GDM1 (cell line): ENCODE measurements at regions not wholly inside any gene's neighbourhood (a gene's known extent, or its start where the extent isn't known, plus 50 kb on each side); places are given as distances from the start of the nearest gene placed in this dataset.

Experiments used
- DNase-seq: peaks from one replicate; lab custom pipeline; 2025; lab: John Stamatoyannopoulos, UW

- no peak for DNase-seq
These were observed 96.8 kb upstream of the PLET1 start for GRCh38 chr11:112357488-112357887.

- no peak for DNase-seq
These were observed 100.7 kb upstream of the PLET1 start for GRCh38 chr11:112361396-112361795.

DNA sequence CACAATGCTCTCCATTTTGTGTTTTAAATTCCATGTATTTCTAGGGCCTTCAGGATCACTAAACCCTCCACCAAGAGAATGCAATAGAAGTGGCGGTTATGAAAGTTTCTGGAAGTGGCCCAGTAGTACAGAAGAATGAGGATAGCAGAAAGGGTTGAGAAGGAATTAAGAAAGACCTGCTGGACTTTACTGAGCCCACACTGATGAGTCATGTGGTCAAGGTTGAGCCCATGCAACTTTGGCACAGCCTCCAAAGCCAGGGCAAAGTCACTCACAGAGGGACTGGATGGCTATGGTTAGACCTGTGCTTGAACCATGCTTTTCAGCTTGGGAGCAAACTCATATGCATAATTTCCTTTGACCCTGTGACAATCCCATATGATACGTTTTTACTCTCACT is 102.9 kb upstream of the PLET1 start:
- DNase-seq, result no peak

GRCh38 chr11:112364962-112365481 is 104.4 kb upstream of the PLET1 start:
- DNase-seq, result no peak

- no peak for DNase-seq
These were observed 105.4 kb upstream of the PLET1 start for GRCh38 chr11:112366012-112366411.

- no peak for DNase-seq
These were observed 106.1 kb upstream of the PLET1 start for GRCh38 chr11:112366777-112367176.

DNA sequence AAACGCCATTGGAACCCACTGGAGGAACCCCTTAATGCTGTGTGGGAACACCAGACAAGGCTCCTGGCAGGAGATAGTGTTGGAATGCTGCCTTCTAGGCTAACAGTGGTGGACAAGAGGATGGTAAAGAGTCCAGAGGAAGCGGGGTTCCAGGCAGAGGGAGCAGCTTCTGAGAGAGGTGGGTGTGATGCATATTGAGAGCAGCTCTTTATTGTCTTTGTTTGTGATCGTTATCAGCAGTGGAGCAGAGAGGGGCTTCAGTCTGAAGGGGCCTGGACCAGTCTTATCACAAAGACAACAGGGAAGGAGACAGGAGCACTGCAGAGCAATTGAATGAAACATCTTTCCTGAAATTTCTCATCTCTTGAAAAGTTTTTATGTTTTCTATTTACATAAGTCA is 106.8 kb upstream of the PLET1 start:
- DNase-seq, result no peak

- no peak for DNase-seq
These were observed 107.2 kb upstream of the PLET1 start for GRCh38 chr11:112367895-112368294.

DNA sequence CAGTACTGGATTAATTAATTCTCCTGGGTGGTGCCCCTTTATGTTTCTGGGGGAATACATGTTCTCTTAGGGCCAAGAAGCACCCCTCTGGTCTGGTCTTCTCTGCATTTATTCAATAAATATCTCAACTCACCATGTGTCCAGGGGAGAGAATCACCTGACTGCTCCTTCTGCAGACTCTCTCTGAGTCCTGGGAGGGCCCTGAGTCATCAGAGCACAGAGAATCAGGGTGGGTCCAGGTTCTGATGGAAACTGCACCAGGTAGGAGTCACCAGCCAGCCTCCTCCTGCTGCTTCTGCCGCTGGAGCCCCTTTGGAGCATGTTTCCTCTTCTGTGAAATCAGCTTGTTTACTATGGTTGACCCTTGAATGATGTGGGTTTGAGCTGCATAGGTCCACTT is 107.7 kb upstream of the PLET1 start:
- no peak for DNase-seq

GRCh38 chr11:112369374-112369773 is 108.7 kb upstream of the PLET1 start:
- DNase-seq, result no peak

GRCh38 chr11:112369916-112370315 is 109.3 kb upstream of the PLET1 start:
- DNase-seq, result no peak

DNA sequence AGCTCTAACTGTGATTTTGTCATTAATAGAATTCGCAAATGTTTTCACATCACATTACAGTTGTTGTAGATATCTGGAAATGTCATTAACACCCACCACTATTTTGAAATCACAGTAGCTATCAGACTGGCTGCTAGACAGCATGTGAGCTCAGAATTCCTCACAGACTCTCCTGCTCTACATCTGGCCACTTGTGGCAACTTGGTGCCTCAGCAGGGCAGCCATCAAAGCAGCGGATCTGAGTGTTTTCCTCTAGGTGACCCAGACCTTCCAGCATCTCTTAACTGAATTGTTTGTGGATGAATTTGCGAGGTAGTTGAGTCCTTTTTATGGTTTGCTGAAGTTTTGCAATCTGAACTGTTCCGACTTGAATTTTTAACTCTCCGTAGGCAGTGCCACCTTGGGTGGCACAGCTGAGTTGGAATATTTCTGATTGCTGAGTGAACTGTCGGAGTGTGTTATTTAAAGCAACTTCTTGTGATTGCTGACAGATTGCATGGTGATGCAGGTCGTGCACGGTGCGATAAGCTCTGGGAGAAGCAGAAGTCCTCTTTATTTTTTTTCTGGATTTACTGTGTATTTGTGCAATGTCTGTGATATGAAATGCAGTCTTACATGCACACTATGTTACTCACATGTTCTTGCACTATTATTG is 114.0 kb upstream of the PLET1 start:
- DNase-seq, result no peak

DNA sequence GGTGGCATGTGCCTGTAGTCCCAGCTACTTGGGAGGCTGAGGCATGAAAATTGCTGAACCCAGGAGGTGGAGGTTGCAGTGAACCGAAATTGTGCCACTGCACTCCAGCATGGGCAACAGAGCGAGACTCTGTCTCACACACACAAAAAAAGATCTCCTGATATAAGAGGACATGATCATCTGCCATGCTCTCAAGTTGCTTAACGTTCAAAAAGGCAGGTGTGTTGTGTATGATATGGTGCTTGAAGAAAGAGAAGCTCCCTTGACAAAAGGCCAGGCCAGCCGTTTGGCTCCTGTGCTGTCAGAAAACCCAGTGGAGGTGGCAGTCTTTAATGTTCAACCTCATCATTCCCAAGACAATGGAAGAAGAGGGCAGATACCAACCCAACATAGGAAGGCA is 117.3 kb upstream of the PLET1 start:
- DNase-seq, result no peak

GRCh38 chr11:112380464-112380863 is 119.8 kb upstream of the PLET1 start:
- no peak for DNase-seq

GRCh38 chr11:112381578-112381977 is 120.9 kb upstream of the PLET1 start:
- DNase-seq, result no peak

- DNase-seq, result no peak
These were observed 121.9 kb upstream of the PLET1 start for GRCh38 chr11:112382561-112382960.

DNA sequence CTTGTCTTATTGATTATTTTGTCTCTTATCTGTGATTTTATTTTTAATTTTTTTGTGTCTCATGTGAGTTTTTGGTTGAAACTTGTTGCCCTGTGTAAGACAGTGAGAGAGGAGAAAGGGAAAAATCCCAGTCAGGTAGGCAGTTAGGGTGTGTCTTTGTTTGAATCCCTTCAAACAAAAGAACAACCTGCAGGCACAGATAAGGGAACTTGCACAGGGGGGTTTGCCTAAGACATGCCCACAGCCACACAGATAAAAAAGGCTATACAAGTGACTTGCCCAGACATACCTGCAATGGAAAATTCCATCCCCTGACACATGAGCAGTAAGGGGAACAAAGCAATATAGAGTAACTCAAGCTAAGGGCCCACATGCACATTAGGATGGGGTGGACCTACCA is 127.8 kb upstream of the PLET1 start:
- no peak for DNase-seq

DNA sequence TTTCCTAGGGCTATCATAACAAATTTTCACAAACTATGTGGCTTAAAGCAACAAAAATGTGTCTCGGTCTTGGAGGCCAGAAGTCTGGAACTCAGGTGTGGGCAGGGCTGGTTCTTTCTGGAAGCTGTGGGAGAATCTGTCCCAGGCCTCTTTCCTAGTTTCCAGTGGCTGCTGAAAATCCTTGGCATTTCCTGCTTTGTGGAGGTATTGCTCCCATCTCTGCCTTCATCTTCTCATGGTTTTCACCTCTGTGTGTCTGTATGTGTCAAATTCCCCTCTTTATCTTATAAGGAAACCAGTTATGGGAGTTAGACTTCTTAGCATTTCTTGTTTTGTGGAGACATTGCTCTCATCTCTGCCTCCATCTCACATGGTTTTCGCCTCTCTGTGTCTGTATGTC is 130.4 kb upstream of the PLET1 start:
- DNase-seq, result no peak

- DNase-seq, result no peak
These were observed 132.2 kb upstream of the PLET1 start for GRCh38 chr11:112392904-112393303.

- DNase-seq, result no peak
These were observed 133.6 kb upstream of the PLET1 start for GRCh38 chr11:112394304-112394703.

DNA sequence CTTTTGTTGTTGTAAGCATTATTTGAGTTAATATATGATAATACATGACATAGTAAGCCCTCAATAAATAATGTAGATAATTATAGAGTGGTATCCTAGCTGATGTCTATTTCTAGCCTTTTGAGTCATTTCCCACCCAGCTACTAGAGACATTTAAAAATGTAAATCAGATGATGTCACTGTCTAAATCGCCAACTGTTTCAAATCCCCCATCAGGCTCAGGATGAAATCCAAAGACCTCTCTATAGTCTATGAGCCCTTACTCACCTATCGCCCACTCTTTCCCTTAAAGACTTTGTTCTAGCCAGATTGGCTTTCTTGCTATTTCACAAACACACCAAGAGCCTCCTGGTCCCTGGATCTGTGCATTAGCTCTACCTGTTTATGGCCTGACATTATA is 135.4 kb upstream of the PLET1 start:
- DNase-seq, result no peak

DNA sequence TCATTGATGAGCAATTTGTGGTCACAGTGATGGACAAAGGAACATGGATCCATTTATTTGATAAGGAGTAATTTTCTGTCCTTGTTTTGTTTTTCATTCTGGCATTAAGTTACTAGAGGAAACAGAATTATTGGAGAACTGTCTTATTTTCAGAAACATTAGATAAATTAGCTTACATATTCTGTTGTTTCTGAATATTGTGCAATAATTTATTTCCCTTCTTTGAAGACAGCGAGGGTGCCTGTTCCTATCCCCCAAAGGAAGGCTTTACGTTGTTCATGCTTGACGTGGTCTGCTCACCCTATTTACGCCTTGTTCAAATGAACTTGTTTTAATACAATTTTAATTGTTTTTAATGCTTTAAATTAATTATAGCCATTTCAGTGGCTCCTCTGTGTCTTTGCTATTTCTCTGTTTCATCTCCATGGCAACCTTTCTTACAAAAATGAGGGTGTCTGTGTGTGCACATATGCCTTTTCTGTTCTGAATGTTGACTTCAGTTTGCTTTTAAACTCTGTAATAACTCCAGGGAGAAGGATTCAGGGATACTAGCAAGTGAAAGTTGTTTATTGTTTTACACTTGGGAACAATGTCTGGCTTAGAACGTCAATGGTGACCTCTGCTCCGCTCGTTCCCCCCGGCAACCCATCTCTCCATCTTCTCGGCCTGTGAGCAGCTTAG is 138.3 kb upstream of the PLET1 start:
- DNase-seq, result no peak

DNA sequence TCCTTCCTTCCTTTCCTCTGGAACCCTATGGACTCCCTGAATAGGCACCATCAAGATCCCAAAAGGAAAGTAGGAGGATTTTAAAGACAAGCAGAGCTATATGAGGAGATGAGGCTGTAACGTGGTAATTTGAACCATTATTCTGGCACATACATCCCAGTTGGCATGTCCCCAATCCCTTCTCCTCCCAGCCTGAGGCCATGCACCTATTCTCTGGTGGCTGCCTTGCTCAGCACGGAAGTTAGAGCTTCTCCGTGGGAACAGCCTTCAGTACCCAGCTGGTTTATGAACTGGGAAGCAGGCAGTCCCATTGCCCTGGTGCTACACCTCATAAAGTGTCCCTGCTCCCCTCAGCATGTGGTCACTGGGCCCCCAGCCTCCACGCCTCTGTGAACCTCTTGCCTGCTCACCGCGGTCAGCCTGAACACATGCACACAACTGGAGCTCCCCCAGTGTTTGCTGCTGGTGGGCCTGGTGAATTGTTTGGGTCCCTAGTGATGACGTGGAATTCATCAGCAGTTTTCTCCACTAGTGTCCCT is 139.9 kb upstream of the PLET1 start:
- DNase-seq, result no peak
